ENCODE measurements at regions not wholly inside any gene's neighbourhood (a gene's known extent, or its start where the extent isn't known, plus 50 kb on each side); places are given as distances from the start of the nearest gene placed in this dataset.

DNA sequence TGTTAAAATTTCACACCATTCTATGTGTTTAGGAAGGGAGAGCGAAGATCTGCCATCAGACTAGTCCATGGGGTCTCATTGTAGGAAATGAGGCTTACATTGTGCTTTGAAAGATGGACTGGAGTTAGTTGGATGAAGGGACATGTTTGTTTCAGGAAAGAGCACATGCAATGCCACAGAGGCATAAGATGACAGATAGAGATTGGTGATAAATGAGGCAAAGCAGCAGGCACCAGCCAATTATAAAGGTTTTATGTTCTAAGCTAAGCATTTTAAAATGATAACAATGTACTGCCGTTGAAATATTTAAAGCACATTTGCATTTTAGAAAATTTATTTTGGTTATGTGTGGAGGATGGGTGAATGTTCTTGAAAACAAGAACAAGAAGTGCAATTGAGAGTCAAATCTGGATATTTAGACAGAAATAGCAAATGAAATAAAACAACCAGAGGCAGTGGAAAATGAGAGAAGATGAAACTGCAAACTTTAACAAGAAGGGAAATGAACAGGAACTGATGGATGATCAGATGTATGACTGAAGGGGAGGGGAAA, 957.2 kb downstream of the FSTL5 start:
- Histone ChIP-seq H3K9ac (replicated peaks; ENCODE audit: extremely low read depth, insufficient read depth, low read length) (no peak overlapping the region), H3K4me2 (ENCODE audit: insufficient read depth, low read length) (no peak overlapping the region), H3K27ac (ENCODE audit: insufficient read depth, low read depth, low read length) (no peak overlapping the region), H3K79me2 (ENCODE audit: control insufficient read depth, insufficient read depth, low read length) (no peaks in the 10 kb centered on the region), H3K9me3 (replicated peaks; ENCODE audit: control insufficient read depth, insufficient read depth, low read length) (no peaks in the 10 kb centered on the region), H3K4me1 (ENCODE audit: control insufficient read depth, extremely low read depth, insufficient read depth, low read length) (no peaks in the 10 kb centered on the region), H3K9me1 (replicated peaks; ENCODE audit: control insufficient read depth, extremely low read depth, insufficient read depth, low read length) (no peaks in the 10 kb centered on the region), H3K27me3 (ENCODE audit: control insufficient read depth in 2 of 2, insufficient read depth in 2 of 2, low read length in 2 of 2) (no peaks in the 10 kb centered on the region), H3K4me3 (replicated peaks in 1 of 3; ENCODE audit: insufficient read depth in 1 of 3, low read depth in 1 of 3, low read length in 3 of 3) (no peak overlapping the region), H4K20me1 (replicated peaks; ENCODE audit: control insufficient read depth, extremely low read depth, insufficient read depth, low read length) (no peaks in the 10 kb centered on the region), H2AFZ (ENCODE audit: low read depth, low read length) (no peak overlapping the region), H3K36me3 (ENCODE audit: control insufficient read depth in 2 of 2, extremely low read depth in 1 of 2, insufficient read depth in 2 of 2, low read length in 2 of 2) (no peaks in the 10 kb centered on the region)
- intact Hi-C loops (cut with micrococcal nuclease), result no loop called here
- FAIRE-seq (no peak), DNase-seq (ENCODE audit: low read depth, low spot score) (no peak)
- POLR2A ChIA-PET, result no interaction called here
- CTCF ChIA-PET, result no interaction called here
- TF ChIP-seq POLR2A (IDR thresholded peaks at IDR 0.05; ENCODE audit: low read depth, low read length) (no peak), GATA2 (IDR thresholded peaks at IDR 0.05; ENCODE audit: insufficient read depth, insufficient read length, low read depth, low read length) (no peak), JUN (IDR thresholded peaks at IDR 0.05; ENCODE audit: borderline replicate concordance, insufficient read depth, insufficient read length, low read depth) (no peak), MYC (IDR thresholded peaks at IDR 0.05; ENCODE audit: low read depth, low read length) (no peak), FOS (IDR thresholded peaks at IDR 0.05; ENCODE audit: borderline replicate concordance, insufficient read depth, low read length) (no peak)
- dilution Hi-C loops (cut with MboI; ENCODE audit: extremely low pct_ligation_motif_present, low sequenced_read_pairs), result no loop called here
- no TSS peak for BruUV-seq (replicated peaks)

GRCh38 chr4:161203865-161204264, 959.9 kb downstream of the FSTL5 start:
- Histone ChIP-seq H3K9me1 (replicated peaks; ENCODE audit: control insufficient read depth, extremely low read depth, insufficient read depth, low read length) (no peaks in the 10 kb centered on the region), H4K20me1 (replicated peaks; ENCODE audit: control insufficient read depth, extremely low read depth, insufficient read depth, low read length) (no peaks in the 10 kb centered on the region), H3K4me3 (replicated peaks in 1 of 3; ENCODE audit: insufficient read depth in 1 of 3, low read depth in 1 of 3, low read length in 3 of 3) (no peak overlapping the region), H3K79me2 (ENCODE audit: control insufficient read depth, insufficient read depth, low read length) (no peaks in the 10 kb centered on the region), H3K27me3 (ENCODE audit: control insufficient read depth in 2 of 2, insufficient read depth in 2 of 2, low read length in 2 of 2) (no peaks in the 10 kb centered on the region), H3K27ac (ENCODE audit: insufficient read depth, low read depth, low read length) (no peak overlapping the region), H3K36me3 (ENCODE audit: control insufficient read depth in 2 of 2, extremely low read depth in 1 of 2, insufficient read depth in 2 of 2, low read length in 2 of 2) (no peaks in the 10 kb centered on the region), H3K9ac (replicated peaks; ENCODE audit: extremely low read depth, insufficient read depth, low read length) (no peak overlapping the region), H3K4me2 (ENCODE audit: insufficient read depth, low read length) (no peak overlapping the region), H2AFZ (ENCODE audit: low read depth, low read length) (no peak overlapping the region), H3K4me1 (ENCODE audit: control insufficient read depth, extremely low read depth, insufficient read depth, low read length) (no peaks in the 10 kb centered on the region), H3K9me3 (replicated peaks; ENCODE audit: control insufficient read depth, insufficient read depth, low read length) (no peaks in the 10 kb centered on the region)
- FAIRE-seq (no peak), DNase-seq (ENCODE audit: low read depth, low spot score) (no peak)
- intact Hi-C loops (cut with micrococcal nuclease) (no loop called here), dilution Hi-C loops (cut with MboI; ENCODE audit: extremely low pct_ligation_motif_present, low sequenced_read_pairs) (no loop called here)
- no TSS peak for BruUV-seq (replicated peaks)
- ChIA-PET CTCF (no interaction called here), POLR2A (no interaction called here)
- no peak for TF ChIP-seq MYC (IDR thresholded peaks at IDR 0.05; ENCODE audit: low read depth, low read length)
- TF ChIP-seq, protein P1, sequence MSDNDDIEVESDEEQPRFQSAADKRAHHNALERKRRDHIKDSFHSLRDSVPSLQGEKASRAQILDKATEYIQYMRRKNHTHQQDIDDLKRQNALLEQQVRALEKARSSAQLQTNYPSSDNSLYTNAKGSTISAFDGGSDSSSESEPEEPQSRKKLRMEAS (IDR thresholded peaks at IDR 0.05; ENCODE audit: insufficient read depth, insufficient read length), result no peak
- no peak for TF ChIP-seq POLR2AphosphoS5 (IDR thresholded peaks at IDR 0.05; ENCODE audit: insufficient read depth, low read depth, low read length)
- TF ChIP-seq JUN (IDR thresholded peaks at IDR 0.05; ENCODE audit: borderline replicate concordance, insufficient read depth, insufficient read length, low read depth), result no peak
- no peak for TF ChIP-seq EZH2 (IDR thresholded peaks at IDR 0.05; ENCODE audit: borderline replicate concordance, low read depth, low read length, severe bottlenecking)
- no peak for TF ChIP-seq POLR2A (IDR thresholded peaks at IDR 0.05; ENCODE audit: low read depth, low read length)
- TF ChIP-seq GATA2 (IDR thresholded peaks at IDR 0.05; ENCODE audit: insufficient read depth, insufficient read length, low read depth, low read length), result no peak

Data from endothelial cell of umbilical vein (primary cell).